GM21723 (cell line): ENCODE measurements at regions not wholly inside any gene's neighbourhood (a gene's known extent, or its start where the extent isn't known, plus 50 kb on each side); places are given as distances from the start of the nearest gene placed in this dataset.

Experiments
- ATAC-seq: cut with Tn5 transposase; IDR thresholded peaks from one replicate; pipeline ENCODE4 v1.9.1; 2021; ENCODE audit warnings: mild to moderate bottlenecking, moderate library complexity; ENCODE audit not compliant: unreplicated experiment

DNA sequence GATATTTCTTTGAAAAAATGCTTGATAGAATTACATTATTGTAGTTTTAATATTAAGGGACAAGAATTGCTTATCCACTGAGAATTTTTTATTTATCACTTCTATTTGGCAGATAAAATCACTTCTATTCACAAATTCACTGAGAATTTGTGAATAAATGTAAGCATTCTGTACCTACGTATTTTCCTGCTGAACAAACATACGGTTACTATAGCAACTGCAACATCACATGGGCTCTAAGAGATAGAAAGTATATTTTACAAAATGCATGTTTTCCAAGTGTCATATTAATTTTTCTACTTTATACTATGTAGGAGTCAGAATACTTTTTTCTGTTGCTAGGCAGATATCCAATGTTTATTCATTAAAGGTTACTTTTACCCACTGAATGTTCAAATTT, 166.2 kb downstream of the ZIC1 start:
- ATAC-seq = no peak

DNA sequence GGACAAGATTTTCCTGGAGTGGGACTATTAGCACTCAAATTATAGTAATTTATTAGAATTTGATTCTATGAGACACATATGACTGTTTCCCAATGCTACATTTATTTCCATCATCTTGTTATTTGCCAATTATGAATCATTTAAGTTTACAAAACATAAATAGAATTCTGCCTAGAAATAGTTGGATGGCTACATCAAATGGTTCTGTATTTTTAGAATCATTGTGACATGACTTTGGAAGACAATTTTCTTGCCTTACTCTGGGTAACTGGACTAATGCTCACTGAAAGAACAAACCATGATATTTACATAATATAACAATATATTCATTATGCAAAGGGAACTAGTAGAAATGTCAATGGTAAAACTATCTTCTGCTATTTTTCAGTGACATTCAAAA, 173.5 kb downstream of the ZIC1 start:
- no peak for ATAC-seq

DNA sequence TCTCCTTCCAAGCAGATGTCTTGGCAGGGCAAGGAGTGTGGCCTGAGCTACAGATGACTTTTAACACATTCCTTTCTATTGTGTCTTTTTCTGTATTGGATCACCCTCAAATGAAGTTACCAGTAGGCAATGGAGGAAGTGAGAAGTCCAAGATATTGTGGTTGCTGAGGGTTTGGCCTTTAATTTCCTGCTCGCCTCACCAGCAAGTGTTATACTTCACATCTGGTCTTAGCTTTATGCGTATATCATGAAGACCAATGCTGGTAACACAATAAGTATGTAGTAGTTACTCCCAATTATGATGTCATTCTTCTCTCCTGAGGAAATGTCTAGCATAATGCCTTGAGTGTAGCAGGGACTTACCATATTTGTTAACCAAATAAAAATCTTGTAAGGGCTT, 179.9 kb downstream of the ZIC1 start:
- no peak for ATAC-seq

DNA sequence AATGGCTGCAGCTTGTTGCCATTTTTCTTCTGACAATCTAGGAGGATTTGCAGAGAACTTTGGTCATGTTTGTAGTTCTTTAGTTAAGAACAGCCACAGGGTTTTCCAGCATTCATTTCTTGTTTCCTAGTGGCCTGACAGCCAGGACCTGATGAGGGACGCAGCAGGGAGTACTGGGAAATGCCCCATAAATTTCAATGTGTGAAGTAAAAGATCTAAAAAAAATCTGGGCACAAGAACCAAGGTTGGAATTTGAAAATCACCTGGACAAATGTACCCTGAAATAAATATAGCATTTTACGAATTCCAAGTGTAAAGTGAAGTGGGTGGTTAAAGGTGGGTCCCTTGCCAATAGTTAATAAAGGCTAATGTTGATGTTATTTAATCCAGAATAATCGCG, 195.0 kb downstream of the ZIC1 start:
- ATAC-seq = no peak

GRCh38 chr3:147613725-147614124, 204.6 kb downstream of the ZIC1 start:
- peak; percentile 68 for ATAC-seq

DNA sequence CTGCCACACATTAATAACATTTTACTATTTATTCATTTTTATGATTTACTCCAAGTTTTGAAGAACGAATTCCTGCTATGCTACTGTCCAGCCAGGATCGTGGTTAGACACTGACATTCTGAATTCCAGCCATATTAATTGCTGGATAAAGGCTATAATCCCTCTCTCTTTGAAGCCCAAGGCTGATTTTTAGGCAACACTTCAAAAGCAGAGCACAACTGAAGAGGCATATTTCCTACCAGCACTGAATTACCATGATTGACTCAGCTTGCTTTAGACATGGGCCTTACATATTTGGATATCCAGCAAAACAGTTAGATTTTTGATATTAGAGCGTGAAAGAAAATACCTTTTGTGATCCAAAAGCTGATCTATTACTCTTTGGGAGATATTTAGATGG, 205.0 kb downstream of the ZIC1 start:
- ATAC-seq = no peak

DNA sequence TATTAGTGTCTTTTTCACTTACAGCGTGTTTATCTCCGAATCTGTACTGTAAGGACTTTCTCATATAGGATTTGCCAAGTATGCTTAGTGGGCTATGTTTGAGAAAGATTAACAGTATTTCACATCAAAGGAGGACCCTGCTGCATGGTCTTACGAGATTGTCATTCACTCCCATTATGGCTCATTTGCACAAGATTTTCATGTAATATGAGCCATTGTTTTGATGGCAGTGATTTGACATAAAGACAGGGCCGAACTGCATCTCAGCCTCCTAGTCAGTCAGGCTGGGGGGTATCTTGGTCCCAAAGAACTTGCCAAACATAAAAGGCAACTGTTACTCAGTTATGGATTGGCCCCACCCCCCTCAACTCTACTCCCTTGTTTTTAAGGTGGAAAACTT, 205.9 kb downstream of the ZIC1 start:
- ATAC-seq = no peak

DNA sequence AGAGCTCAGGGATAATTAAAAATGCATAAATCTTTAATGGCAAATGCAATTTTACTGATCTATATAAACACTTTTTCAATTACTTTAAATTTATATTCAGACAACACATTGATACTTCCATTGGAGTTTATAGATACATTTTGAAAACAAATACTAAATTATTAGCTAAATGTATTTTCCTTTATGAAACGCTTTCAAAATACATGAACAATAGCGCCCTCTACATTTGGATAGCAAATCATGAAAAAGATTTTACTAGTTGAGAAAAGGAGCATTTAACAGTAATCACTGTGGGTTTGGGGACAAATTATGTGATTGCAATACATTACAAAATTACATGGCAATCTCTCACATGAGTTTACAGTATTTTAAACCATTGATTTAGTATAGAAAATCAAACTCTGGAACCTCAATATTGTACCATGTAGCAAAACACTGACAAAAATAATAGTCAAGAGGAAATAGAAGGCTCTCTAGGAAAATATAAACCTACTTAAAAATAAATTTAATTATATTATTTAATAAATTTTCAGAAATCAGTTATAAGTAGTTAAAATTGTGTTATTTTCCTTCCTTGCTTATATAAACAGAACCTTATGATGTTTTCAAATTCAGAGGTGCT, 207.9 kb downstream of the ZIC1 start:
- no peak for ATAC-seq

DNA sequence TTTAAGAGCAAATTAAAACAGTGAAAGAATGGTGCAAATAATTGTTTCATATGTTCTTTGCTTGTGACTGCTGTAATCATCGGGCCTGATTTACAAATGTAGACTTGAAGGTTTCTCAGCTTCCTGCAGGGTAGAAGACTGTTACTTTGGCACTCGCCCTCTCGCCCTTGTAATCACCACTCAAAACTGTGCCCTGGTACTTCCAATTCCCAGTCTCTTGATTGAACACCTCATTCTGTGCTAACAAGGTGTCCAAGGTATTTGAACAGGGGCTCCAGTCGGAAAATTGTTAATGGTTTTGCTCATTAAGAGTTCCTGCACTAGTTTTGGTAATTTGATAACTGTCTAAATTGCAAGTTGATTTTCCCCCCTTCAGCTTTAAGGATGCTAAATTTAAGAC, 209.5 kb downstream of the ZIC1 start:
- no peak for ATAC-seq

- no peak for ATAC-seq
These were observed 210.9 kb downstream of the ZIC1 start for GRCh38 chr3:147619921-147620560.

DNA sequence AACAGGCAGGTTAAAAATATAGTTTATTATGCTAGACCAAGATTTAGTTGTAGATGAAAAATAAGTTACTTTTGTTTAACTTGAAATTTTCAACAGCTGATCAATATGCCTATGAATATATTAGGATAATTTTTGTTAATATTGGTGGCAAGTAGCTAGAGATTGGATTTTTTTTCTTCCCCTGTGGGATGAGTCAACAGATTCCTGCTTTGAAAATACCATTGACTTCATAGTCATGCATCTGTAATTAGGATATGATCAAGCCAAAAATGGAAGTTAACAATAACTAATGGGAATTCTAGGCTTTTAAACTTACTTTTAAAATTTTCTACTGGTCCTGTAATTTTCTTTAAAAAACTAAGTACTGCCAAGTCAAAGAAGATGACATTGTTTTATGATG, 211.7 kb downstream of the ZIC1 start:
- ATAC-seq = no peak

DNA sequence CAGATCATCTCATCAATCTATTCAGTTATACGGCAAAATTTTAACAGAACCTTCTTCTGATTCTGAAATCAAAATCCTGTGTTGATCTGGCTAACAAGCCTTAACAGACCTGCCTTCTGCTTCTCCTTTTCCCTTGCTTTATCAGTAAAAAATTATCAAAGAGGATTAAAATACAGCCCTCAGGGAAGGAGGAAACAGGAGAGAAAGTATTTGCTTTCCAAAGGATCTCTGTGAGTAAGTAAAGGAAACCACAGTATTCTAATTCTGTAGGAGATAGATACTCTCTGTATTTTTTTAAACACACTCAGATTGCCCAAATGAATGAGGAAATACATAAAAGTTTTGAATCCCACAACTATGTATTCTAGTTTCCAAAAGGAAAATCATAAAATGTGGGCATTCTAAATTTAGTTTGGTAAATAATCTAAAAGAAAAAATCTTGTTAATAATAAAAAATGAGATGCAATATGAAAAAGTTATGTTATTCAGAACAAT, 221.8 kb downstream of the ZIC1 start:
- no peak for ATAC-seq

GRCh38 chr3:147640781-147641180, 231.6 kb downstream of the ZIC1 start:
- ATAC-seq = no peak

DNA sequence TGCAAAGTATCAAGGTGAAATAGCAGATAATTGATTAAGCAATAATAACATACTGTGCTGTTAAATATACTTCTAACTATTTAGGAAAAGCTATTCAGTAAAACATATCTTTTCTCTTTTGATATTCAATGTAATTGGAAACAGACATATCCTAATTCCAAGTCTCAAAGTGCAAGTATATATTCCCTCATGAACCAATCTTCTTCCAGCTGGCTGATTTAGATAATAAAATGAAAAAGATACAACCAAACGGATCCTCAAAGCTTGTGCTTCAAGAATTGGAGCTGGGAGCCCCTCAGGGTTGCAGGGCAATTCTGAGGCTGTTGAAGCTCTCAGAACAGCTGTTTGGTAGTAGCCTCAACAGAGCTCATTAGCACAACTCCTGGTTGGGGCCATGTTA, 236.6 kb downstream of the ZIC1 start:
- no peak for ATAC-seq

DNA sequence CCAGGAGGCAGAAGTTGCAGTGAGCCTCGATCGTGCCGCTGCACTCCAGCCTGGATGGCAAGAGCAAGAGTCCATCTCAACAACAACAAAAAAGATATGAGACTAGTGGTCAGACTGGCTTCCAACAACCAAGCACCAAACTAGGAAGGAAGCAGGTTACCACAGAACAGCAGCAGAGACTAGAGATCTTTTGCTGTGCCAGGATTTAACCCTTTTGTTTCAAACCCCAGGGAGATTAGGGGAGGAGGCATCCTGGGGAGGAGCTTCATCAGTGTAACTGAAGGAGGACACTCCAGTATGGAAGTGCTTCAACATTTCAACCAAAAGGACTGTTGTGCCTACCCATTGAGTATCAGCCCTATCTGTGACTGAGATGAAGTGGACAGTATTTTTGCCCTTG, 240.3 kb downstream of the ZIC1 start:
- no peak for ATAC-seq

DNA sequence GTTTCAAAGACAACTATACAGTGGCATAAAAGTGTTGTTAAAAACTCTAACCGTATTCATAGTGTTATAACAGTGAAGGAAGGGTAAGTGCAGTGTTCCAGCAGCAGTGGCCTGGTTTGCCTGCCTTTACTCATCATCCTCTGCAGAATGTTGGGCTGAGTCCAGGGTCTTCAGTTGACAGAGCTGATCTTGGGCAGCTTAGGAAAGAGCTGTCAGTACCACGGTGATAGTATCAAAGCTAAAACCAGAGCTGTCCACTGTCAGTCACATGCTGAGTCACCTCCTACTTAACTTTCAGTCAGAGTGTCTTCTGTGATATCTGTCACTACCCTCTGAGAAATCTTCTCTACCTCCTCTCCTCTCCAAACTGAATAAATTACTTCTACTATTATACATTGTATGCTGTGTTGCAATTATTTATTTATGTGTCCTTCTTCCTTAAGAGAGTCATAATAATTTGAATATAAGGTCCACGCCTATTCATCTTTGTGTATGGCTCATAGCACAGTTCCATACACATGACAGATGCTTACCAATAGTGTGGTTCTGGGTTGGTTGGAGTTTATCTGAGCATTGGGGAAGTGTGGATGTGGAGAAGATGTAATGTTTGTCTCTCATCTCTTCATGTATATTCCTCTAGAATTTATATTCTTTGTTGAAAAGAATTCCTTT, 242.1 kb downstream of the ZIC1 start:
- no peak for ATAC-seq

DNA sequence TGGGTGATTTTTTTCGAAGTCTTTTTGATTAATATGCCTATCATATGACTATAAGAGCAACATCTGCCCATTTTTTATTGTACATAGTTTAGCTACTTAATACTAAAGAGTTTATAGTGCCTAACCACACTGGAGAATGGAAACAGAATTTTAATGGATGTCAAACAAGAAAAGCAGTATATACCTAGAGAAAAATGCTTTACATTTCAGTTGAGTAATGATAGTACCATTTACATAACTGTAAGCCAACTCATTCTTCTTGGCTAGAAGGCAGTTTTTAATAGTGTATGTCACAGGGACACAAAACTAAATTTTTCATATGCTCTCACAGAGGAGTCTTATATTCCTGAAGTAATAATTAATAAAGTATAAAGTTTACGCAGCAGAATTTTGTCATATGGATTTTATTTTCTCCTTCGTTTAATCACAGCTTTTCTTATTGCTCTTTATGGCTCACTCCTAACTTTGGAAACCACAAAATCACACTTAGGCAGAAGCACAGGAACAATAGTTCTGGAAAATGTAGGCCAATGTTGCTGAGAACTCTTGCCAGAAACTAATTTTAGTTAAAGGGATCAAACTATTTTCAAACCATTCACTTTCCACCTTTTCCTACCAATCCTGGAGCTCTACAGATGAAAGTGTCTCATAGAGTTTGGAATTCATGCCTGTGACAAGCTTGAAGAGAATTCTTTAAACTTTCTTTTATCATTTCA, 243.6 kb downstream of the ZIC1 start:
- ATAC-seq = no peak

GRCh38 chr3:147653367-147653923, 244.3 kb downstream of the ZIC1 start:
- ATAC-seq = no peak

DNA sequence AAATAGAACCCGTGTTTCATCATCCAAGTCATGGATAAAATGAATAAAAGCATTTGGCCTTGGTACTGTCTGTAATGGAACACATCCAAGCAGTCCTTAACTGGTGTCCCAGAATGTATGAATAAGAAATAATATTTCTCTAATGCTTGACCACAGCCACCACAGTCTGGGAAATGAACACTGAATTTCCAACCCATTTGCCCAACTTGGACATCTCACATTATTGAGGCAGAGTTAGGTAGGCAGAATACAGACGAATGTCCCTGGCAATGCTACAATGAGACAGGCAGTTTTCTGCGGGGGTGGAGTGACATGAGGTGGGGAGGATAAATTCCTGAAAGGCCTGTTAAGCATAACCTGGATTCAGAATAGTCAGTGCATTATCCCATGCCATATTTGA, 245.7 kb downstream of the ZIC1 start:
- no peak for ATAC-seq

DNA sequence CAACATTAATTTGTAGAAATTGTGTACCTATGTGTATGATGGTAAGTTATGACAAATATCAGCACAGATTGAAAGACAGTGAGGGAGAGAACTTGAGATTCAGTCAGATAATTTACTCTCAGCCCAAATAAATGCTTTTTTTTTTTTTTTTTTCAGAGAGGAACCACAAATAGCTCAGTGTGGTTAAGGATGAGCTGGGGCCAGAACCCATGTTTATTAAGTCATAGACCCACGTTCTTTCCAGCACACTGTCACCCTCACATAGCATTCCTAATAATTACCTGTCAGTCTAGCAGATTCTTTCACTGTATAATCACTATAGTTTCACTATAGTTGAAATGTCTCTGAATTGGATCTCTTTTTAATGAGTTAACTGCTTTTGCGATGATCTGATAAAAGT, 246.1 kb downstream of the ZIC1 start:
- ATAC-seq = no peak

GRCh38 chr3:147656023-147656422, 246.9 kb downstream of the ZIC1 start:
- ATAC-seq = no peak
